ENCODE measurements at regions not wholly inside any gene's neighbourhood (a gene's known extent, or its start where the extent isn't known, plus 50 kb on each side); places are given as distances from the start of the nearest gene placed in this dataset.
A peak's percentile ranks its signal among the peaks of the same experiment; 100 is the strongest.
"Not testable (repeated sequence)": the region's sequence is repeated elsewhere in the genome, so short reads cannot be mapped to it uniquely, and the experiment has no call there.

- peaks cover 11% of the 10 kb centered on the region for H3K4me1 ChIP-seq (ENCODE audit: control insufficient read depth, insufficient read depth, low read length, unreplicated experiment)
- H3K27ac ChIP-seq (ENCODE audit: low read depth, low read length), result no peak overlapping the region
- H3K79me2 ChIP-seq (ENCODE audit: control insufficient read depth, insufficient read depth, low read length, unreplicated experiment), result no peaks in the 10 kb centered on the region
- no peaks in the 10 kb centered on the region for H3K27me3 ChIP-seq (ENCODE audit: insufficient read depth, low read length)
- no peak overlapping the region for H3K4me3 ChIP-seq (ENCODE audit: low read depth, low read length)
- no peak overlapping the region for H2AFZ ChIP-seq (ENCODE audit: low read length, unreplicated experiment)
- H3K36me3 ChIP-seq (ENCODE audit: insufficient read depth, low read length), result no peaks in the 10 kb centered on the region
These were observed 159.8 kb upstream of the JADE1 start for GRCh38 chr4:128649575-128650205.

GRCh38 chr4:128649161-128649560, 160.3 kb upstream of the JADE1 start:
- H3K27ac ChIP-seq (ENCODE audit: low read depth, low read length), result no peak overlapping the region
- peaks cover 11% of the 10 kb centered on the region for H3K4me1 ChIP-seq (ENCODE audit: control insufficient read depth, insufficient read depth, low read length, unreplicated experiment)
- H2AFZ ChIP-seq (ENCODE audit: low read length, unreplicated experiment), result no peak overlapping the region
- no peaks in the 10 kb centered on the region for H3K79me2 ChIP-seq (ENCODE audit: control insufficient read depth, insufficient read depth, low read length, unreplicated experiment)
- no peaks in the 10 kb centered on the region for H3K36me3 ChIP-seq (ENCODE audit: insufficient read depth, low read length)
- no peaks in the 10 kb centered on the region for H3K27me3 ChIP-seq (ENCODE audit: insufficient read depth, low read length)
- H3K4me3 ChIP-seq (ENCODE audit: low read depth, low read length), result no peak overlapping the region

GRCh38 chr4:128648021-128648420, 161.5 kb upstream of the JADE1 start:
- H3K27me3 ChIP-seq (ENCODE audit: insufficient read depth, low read length), result no peaks in the 10 kb centered on the region
- H3K27ac ChIP-seq (ENCODE audit: low read depth, low read length), result no peak overlapping the region
- H3K4me1 ChIP-seq (ENCODE audit: control insufficient read depth, insufficient read depth, low read length, unreplicated experiment), result peaks cover 11% of the 10 kb centered on the region
- H3K79me2 ChIP-seq (ENCODE audit: control insufficient read depth, insufficient read depth, low read length, unreplicated experiment), result no peaks in the 10 kb centered on the region
- H3K36me3 ChIP-seq (ENCODE audit: insufficient read depth, low read length), result no peaks in the 10 kb centered on the region
- H2AFZ ChIP-seq (ENCODE audit: low read length, unreplicated experiment), result no peak overlapping the region
- H3K4me3 ChIP-seq (ENCODE audit: low read depth, low read length), result no peak overlapping the region

- H3K4me3 ChIP-seq (ENCODE audit: low read depth, low read length); H3K27me3 ChIP-seq (ENCODE audit: insufficient read depth, low read length); H3K27ac ChIP-seq (ENCODE audit: low read depth, low read length); H3K79me2 ChIP-seq (ENCODE audit: control insufficient read depth, insufficient read depth, low read length, unreplicated experiment); H3K36me3 ChIP-seq (ENCODE audit: insufficient read depth, low read length); H2AFZ ChIP-seq (ENCODE audit: low read length, unreplicated experiment): not testable (repeated sequence)
- H3K4me1 ChIP-seq (ENCODE audit: control insufficient read depth, insufficient read depth, low read length, unreplicated experiment), result peaks cover 11% of the 10 kb centered on the region
These were observed 162.6 kb upstream of the JADE1 start for GRCh38 chr4:128646893-128647292.

GRCh38 chr4:128644693-128645654, 164.5 kb upstream of the JADE1 start:
- H3K27me3 ChIP-seq (ENCODE audit: insufficient read depth, low read length); H2AFZ ChIP-seq (ENCODE audit: low read length, unreplicated experiment); H3K27ac ChIP-seq (ENCODE audit: low read depth, low read length); H3K4me1 ChIP-seq (ENCODE audit: control insufficient read depth, insufficient read depth, low read length, unreplicated experiment); H3K36me3 ChIP-seq (ENCODE audit: insufficient read depth, low read length); H3K4me3 ChIP-seq (ENCODE audit: low read depth, low read length); H3K79me2 ChIP-seq (ENCODE audit: control insufficient read depth, insufficient read depth, low read length, unreplicated experiment): not testable (repeated sequence)

GRCh38 chr4:128644107-128644506, 165.4 kb upstream of the JADE1 start:
- not testable (repeated sequence) for H3K4me1 ChIP-seq (ENCODE audit: control insufficient read depth, insufficient read depth, low read length, unreplicated experiment); H2AFZ ChIP-seq (ENCODE audit: low read length, unreplicated experiment); H3K27ac ChIP-seq (ENCODE audit: low read depth, low read length); H3K79me2 ChIP-seq (ENCODE audit: control insufficient read depth, insufficient read depth, low read length, unreplicated experiment); H3K4me3 ChIP-seq (ENCODE audit: low read depth, low read length); H3K27me3 ChIP-seq (ENCODE audit: insufficient read depth, low read length); H3K36me3 ChIP-seq (ENCODE audit: insufficient read depth, low read length)

- not testable (repeated sequence) for H3K36me3 ChIP-seq (ENCODE audit: insufficient read depth, low read length); H3K27ac ChIP-seq (ENCODE audit: low read depth, low read length); H3K4me1 ChIP-seq (ENCODE audit: control insufficient read depth, insufficient read depth, low read length, unreplicated experiment); H3K4me3 ChIP-seq (ENCODE audit: low read depth, low read length); H3K79me2 ChIP-seq (ENCODE audit: control insufficient read depth, insufficient read depth, low read length, unreplicated experiment); H3K27me3 ChIP-seq (ENCODE audit: insufficient read depth, low read length); H2AFZ ChIP-seq (ENCODE audit: low read length, unreplicated experiment)
These were observed 167.9 kb upstream of the JADE1 start for GRCh38 chr4:128641566-128641965.

GRCh38 chr4:128639541-128640270, 169.8 kb upstream of the JADE1 start:
- Histone ChIP-seq H3K36me3 (ENCODE audit: insufficient read depth, low read length) (no peaks in the 10 kb centered on the region), H2AFZ (ENCODE audit: low read length, unreplicated experiment) (peak overlapping the region; percentile 10), H3K4me1 (ENCODE audit: control insufficient read depth, insufficient read depth, low read length, unreplicated experiment) (no peaks in the 10 kb centered on the region), H3K27ac (ENCODE audit: low read depth, low read length) (no peak overlapping the region), H3K79me2 (ENCODE audit: control insufficient read depth, insufficient read depth, low read length, unreplicated experiment) (no peaks in the 10 kb centered on the region), H3K4me3 (ENCODE audit: low read depth, low read length) (no peak overlapping the region), H3K27me3 (ENCODE audit: insufficient read depth, low read length) (no peaks in the 10 kb centered on the region)

GRCh38 chr4:128636906-128637305, 172.6 kb upstream of the JADE1 start:
- no peaks in the 10 kb centered on the region for H3K79me2 ChIP-seq (ENCODE audit: control insufficient read depth, insufficient read depth, low read length, unreplicated experiment)
- H3K4me3 ChIP-seq (ENCODE audit: low read depth, low read length), result no peak overlapping the region
- peaks cover 9% of the 10 kb centered on the region for H3K4me1 ChIP-seq (ENCODE audit: control insufficient read depth, insufficient read depth, low read length, unreplicated experiment)
- H2AFZ ChIP-seq (ENCODE audit: low read length, unreplicated experiment), result no peak overlapping the region
- no peak overlapping the region for H3K27ac ChIP-seq (ENCODE audit: low read depth, low read length)
- H3K36me3 ChIP-seq (ENCODE audit: insufficient read depth, low read length), result no peaks in the 10 kb centered on the region
- H3K27me3 ChIP-seq (ENCODE audit: insufficient read depth, low read length), result no peaks in the 10 kb centered on the region

GRCh38 chr4:128635955-128636560, 173.4 kb upstream of the JADE1 start:
- Histone ChIP-seq H3K27ac (ENCODE audit: low read depth, low read length) (no peak overlapping the region), H3K36me3 (ENCODE audit: insufficient read depth, low read length) (no peaks in the 10 kb centered on the region), H3K4me1 (ENCODE audit: control insufficient read depth, insufficient read depth, low read length, unreplicated experiment) (peaks cover 9% of the 10 kb centered on the region), H3K79me2 (ENCODE audit: control insufficient read depth, insufficient read depth, low read length, unreplicated experiment) (no peaks in the 10 kb centered on the region), H3K27me3 (ENCODE audit: insufficient read depth, low read length) (no peaks in the 10 kb centered on the region), H2AFZ (ENCODE audit: low read length, unreplicated experiment) (no peak overlapping the region), H3K4me3 (ENCODE audit: low read depth, low read length) (no peak overlapping the region)

Measured in ACC112 (cell line).